Liver (tissue), 7 donors: ENCODE measurements at regions not wholly inside any gene's neighbourhood (a gene's known extent, or its start where the extent isn't known, plus 50 kb on each side); places are given as distances from the start of the nearest gene placed in this dataset.

Experiments used
- DNase-seq: peaks from one replicate; pipeline ENCODE4 v3.0.0-alpha.2; 2017; ENCODE audit warnings: low spot score
- H3K27ac ChIP-seq, 2 donors: one replicate each; pipeline ENCODE4 v1.7.0; 2013; ENCODE audit warnings: inconsistent platforms in 2 of 2, low read length in 2 of 2, control low read depth in 1 of 2, low read depth in 1 of 2, mild to moderate bottlenecking in 1 of 2
- H3K27me3 ChIP-seq, 4 donors: one replicate each; pipeline versions ENCODE4 v1.6.1 to v1.7.0; 2013; ENCODE audit warnings: low read length in 3 of 4, inconsistent platforms in 1 of 4, mild to moderate bottlenecking in 1 of 4, moderate library complexity in 1 of 4; ENCODE audit not compliant: control insufficient read depth in 4 of 4, insufficient read depth in 4 of 4
- H3K36me3 ChIP-seq, 4 donors: one replicate each; pipeline versions ENCODE4 v1.6.1 to v1.7.0; 2013; ENCODE audit warnings: low read length in 3 of 4, mild to moderate bottlenecking in 3 of 4, low read depth in 1 of 4, moderate library complexity in 1 of 4; ENCODE audit not compliant: control insufficient read depth in 4 of 4, insufficient read depth in 3 of 4
- H3K4me1 ChIP-seq, 4 donors: one replicate each; pipeline versions ENCODE4 v1.6.1 to v1.7.0; 2013; ENCODE audit warnings: low read length in 3 of 4, mild to moderate bottlenecking in 3 of 4, moderate library complexity in 1 of 4; ENCODE audit not compliant: control insufficient read depth in 4 of 4, insufficient read depth in 4 of 4
- H3K4me3 ChIP-seq, 3 donors: one replicate each; pipeline versions ENCODE4 v1.6.1 to v1.7.0; 2013; ENCODE audit warnings: low read length in 3 of 3, control low read depth in 1 of 3, low read depth in 1 of 3, mild to moderate bottlenecking in 1 of 3
- H3K9ac ChIP-seq, 2 donors: one replicate each; pipeline ENCODE4 v1.7.0; 2013; ENCODE audit warnings: low read length in 2 of 2, mild to moderate bottlenecking in 2 of 2, moderate library complexity in 2 of 2, control low read depth in 1 of 2, low read depth in 1 of 2
- H3K9me3 ChIP-seq, 4 donors: one replicate each; pipeline versions ENCODE4 v1.6.1 to v1.7.0; 2013; ENCODE audit warnings: low read length in 3 of 4; ENCODE audit not compliant: control insufficient read depth in 4 of 4
- ATF3 ChIP-seq: IDR thresholded peaks from 2 replicates; pipeline ENCODE4 v1.6.1; 2016; ENCODE audit warnings: antibody characterized with exemption
- EGR1 ChIP-seq, 2 donors: IDR thresholded peaks; 2 replicates each; pipeline ENCODE4 v1.6.1; 2016 to 2018; ENCODE audit warnings: antibody characterized with exemption in 2 of 2, low read depth in 2 of 2
- FOXA1 ChIP-seq: IDR thresholded peaks from 2 replicates; pipeline ENCODE4 v1.6.1; 2016; ENCODE audit warnings: antibody characterized with exemption
- FOXA2 ChIP-seq: IDR thresholded peaks from 2 replicates; pipeline ENCODE4 v1.6.1; 2016; ENCODE audit warnings: antibody characterized with exemption
- GABPA ChIP-seq, 2 donors: IDR thresholded peaks in 1 of 2; conservative IDR thresholded peaks in 1 of 2; 2 replicates each; pipeline ENCODE4 v1.6.1; 2016; ENCODE audit warnings: antibody characterized with exemption in 2 of 2, mild to moderate bottlenecking in 1 of 2, moderate library complexity in 1 of 2
- HNF4A ChIP-seq, 2 donors: conservative IDR thresholded peaks; 2 replicates each; pipeline ENCODE4 v1.6.1; 2016; ENCODE audit warnings: antibody characterized with exemption in 2 of 2, mild to moderate bottlenecking in 2 of 2
- HNF4G ChIP-seq: IDR thresholded peaks from 2 replicates; pipeline ENCODE4 v1.6.1; 2016; ENCODE audit warnings: antibody characterized with exemption
- JUND ChIP-seq, 2 donors: IDR thresholded peaks; 2 replicates each; pipeline ENCODE4 v1.6.1; 2016; ENCODE audit warnings: antibody characterized with exemption in 2 of 2
- MAX ChIP-seq: IDR thresholded peaks from 2 replicates; pipeline ENCODE4 v1.6.1; 2016; ENCODE audit warnings: antibody characterized with exemption
- NR2F2 ChIP-seq: IDR thresholded peaks from 2 replicates; pipeline ENCODE4 v1.6.1; 2016; ENCODE audit warnings: antibody characterized with exemption
- RAD21 ChIP-seq, 2 donors: IDR thresholded peaks; 2 replicates each; pipeline ENCODE4 v1.6.1; 2016; ENCODE audit warnings: antibody characterized with exemption in 2 of 2, mild to moderate bottlenecking in 2 of 2
- REST ChIP-seq: IDR thresholded peaks from 2 replicates; pipeline ENCODE4 v1.6.1; 2016; ENCODE audit warnings: antibody characterized with exemption, mild to moderate bottlenecking
- SP1 ChIP-seq: IDR thresholded peaks from 2 replicates; pipeline ENCODE4 v1.6.1; 2018; ENCODE audit warnings: antibody characterized with exemption, mild to moderate bottlenecking
- TAF1 ChIP-seq: conservative IDR thresholded peaks from 2 replicates; pipeline ENCODE4 v1.6.1; 2016; ENCODE audit warnings: antibody characterized with exemption, mild to moderate bottlenecking
- YY1 ChIP-seq: IDR thresholded peaks from 2 replicates; pipeline ENCODE4 v1.6.1; 2016; ENCODE audit warnings: antibody characterized with exemption, mild to moderate bottlenecking
- WGBS: extraction: QIAGEN DNeasy Blood & Tissue Kit; methylation state at CpG from one replicate; pipeline ENCODE4 v1.1.7; 2013; 5-methylcytosine and 5-hydroxymethylcytosine counted together
- donor health status: healthy.
- donor health status: healthy.
- donor health status: healthy.
- donor health status: healthy.

GRCh38 chr7:53743697-53744402, 708.4 kb downstream of the POM121L12 start:
- Histone ChIP-seq H3K27me3 (no peaks in the 10 kb centered on the region), H3K9me3 (no peaks in the 10 kb centered on the region), H3K36me3 (no peaks in the 10 kb centered on the region), H3K9ac (no peak overlapping the region), H3K4me3 (no peak overlapping the region), H3K27ac (no peak overlapping the region), H3K4me1 (no peaks in the 10 kb centered on the region)
- WGBS = 53% methylated on average over 8 of the region's 8 CpGs
- TF ChIP-seq GABPA (IDR thresholded peaks at IDR 0.05 in 1 of 2, conservative IDR thresholded peaks at IDR 0.05 in 1 of 2) (no peak), NR2F2 (no peak), JUND (IDR thresholded peaks at IDR 0.05) (no peak), TAF1 (no peak), HNF4A (conservative IDR thresholded peaks at IDR 0.05) (no peak)
- DNase-seq = no peak

GRCh38 chr7:53744403-53744760, 708.9 kb downstream of the POM121L12 start:
- Histone ChIP-seq H3K27ac (no peak overlapping the region), H3K9me3 (no peaks in the 10 kb centered on the region), H3K27me3 (no peaks in the 10 kb centered on the region), H3K36me3 (no peaks in the 10 kb centered on the region), H3K9ac (no peak overlapping the region), H3K4me3 (no peak overlapping the region), H3K4me1 (no peaks in the 10 kb centered on the region)
- DNase-seq = no peak
- TF ChIP-seq FOXA2 (no peak), EGR1 (IDR thresholded peaks at IDR 0.05; ENCODE audit: low read depth in 2 of 2) (no peak), REST (no peak), NR2F2 (no peak), FOXA1 (no peak), MAX (no peak), JUND (IDR thresholded peaks at IDR 0.05) (no peak), YY1 (no peak), HNF4G (no peak), ATF3 (no peak)
- WGBS = 62% methylated on average over 4 of the region's 4 CpGs

GRCh38 chr7:53756946-53757345, 721.5 kb downstream of the POM121L12 start:
- H3K4me1 ChIP-seq = no peaks in the 10 kb centered on the region
- TF ChIP-seq FOXA1 = no peak
- TF ChIP-seq YY1 = no peak
- TF ChIP-seq EGR1 (IDR thresholded peaks at IDR 0.05; ENCODE audit: low read depth in 2 of 2) = no peak
- no peak for TF ChIP-seq NR2F2
- no peak for TF ChIP-seq SP1
- TF ChIP-seq RAD21 (IDR thresholded peaks at IDR 0.05) = no peak
- TF ChIP-seq FOXA2 = no peak
- no peak for TF ChIP-seq HNF4G
- H3K4me3 ChIP-seq = no peak overlapping the region
- H3K27ac ChIP-seq = no peak overlapping the region
- WGBS = 73% methylated on average over 3 of the region's 3 CpGs
- no peaks in the 10 kb centered on the region for H3K36me3 ChIP-seq
- H3K9ac ChIP-seq = no peak overlapping the region
- DNase-seq = no peak
- H3K9me3 ChIP-seq = no peaks in the 10 kb centered on the region
- no peaks in the 10 kb centered on the region for H3K27me3 ChIP-seq
